ENCODE measurements at regions not wholly inside any gene's neighbourhood (a gene's known extent, or its start where the extent isn't known, plus 50 kb on each side); places are given as distances from the start of the nearest gene placed in this dataset.
"Not testable (repeated sequence)": the region's sequence is repeated elsewhere in the genome, so short reads cannot be mapped to it uniquely, and the experiment has no call there.

GRCh38 chr18:1746131-1746530 is 825.2 kb downstream of the METTL4 start:
- no peak for DNase-seq

GRCh38 chr18:1751249-1751648 is 820.1 kb downstream of the METTL4 start:
- DNase-seq: no peak

DNA sequence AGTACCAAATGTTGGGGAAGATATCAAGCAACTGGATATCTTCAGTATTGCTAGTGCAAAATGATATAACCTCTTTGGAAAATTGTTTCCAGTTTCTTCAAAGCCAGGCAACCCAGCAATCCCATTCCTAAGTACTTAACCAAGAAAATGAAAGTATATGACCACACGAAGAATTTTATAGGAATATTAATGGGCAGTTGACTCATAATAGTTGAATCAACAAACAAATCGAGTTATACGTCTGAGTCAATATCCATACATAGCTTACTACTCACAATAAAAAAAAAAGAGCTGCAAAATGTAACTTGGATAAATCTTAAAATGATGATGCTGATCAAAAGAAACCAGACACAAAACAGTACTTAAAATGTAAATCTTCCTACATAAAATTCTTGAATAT is 810.4 kb downstream of the METTL4 start:
- DNase-seq: no peak

DNA sequence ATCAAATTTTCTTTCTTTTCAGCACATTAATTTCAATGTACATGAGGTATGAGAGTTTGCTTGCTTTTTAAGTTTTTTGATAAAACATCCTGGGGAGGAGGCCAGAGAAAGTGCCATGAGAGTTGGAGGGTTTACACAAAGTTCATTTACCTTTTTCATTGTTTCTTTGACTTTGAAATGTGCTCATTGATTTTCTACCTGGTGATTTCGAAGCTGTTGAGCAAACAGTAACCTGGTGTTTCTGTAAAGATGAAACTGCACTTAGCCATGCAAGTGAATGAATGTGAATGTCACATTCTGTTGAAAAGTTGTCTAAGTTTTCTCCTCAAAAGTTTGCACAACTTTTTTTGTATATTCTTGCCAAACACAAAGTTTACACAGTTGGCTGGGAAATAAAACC is 797.0 kb downstream of the METTL4 start:
- DNase-seq: no peak

DNA sequence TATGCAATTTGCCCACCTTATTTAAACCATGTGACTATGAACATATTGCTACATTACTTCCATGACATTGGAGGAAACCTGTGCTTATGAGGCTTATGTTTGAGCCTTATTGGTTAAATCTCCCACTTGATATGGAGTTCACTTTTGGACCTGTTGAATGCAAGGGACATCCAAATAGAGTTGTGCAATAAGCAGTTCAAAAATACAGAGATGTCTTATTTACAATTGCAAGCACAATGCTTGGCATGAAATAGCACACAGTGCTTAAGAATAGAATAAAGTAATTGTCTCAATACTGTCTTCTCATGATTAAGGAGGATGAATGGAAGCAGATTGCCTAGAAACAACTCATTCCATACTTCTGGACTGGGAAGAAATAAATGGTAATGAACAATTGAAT is 793.5 kb downstream of the METTL4 start:
- DNase-seq: no peak

GRCh38 chr18:1778496-1779178 is 792.7 kb downstream of the METTL4 start:
- DNase-seq: no peak

DNA sequence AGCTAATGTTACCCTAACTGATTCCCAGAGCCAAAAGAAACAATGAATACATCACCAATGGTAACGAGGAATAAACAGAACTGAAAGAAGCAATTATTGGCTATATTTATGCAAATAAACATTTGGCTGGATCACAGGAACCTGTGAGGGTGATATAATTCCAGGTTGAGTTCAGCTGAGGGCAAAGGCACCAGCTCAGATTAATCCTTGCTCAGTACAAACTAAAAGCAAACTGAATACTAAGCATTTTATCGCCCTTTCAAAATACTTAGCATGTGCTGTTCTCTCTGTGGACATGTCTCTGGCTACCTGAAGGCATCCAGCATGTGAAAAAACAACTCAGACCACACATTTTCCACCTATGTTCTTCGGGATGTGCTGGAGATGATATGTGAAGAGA is 791.7 kb downstream of the METTL4 start:
- no peak for DNase-seq

DNA sequence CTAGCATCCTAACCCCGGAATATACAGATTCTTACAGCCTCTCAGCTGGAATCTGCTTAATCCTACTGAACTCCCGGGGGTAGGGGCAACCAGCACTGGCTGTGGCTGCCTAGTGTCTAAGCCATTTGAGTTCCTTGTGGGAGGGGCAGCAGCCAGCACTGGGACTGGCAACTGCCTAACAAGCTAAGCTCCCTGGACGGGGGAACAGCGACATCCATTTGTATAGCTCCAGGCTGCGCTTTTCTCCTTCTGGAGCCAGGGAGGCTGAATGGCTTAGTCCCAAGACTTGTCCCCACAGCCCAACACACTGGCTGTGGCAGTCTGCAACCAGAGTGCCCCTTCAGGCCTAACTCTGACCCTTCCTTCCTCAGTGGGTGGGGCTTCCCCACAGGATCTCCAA is 787.2 kb downstream of the METTL4 start:
- DNase-seq: no peak

- not testable (repeated sequence) for DNase-seq
Measured at GRCh38 chr18:1785980-1786379, 785.3 kb downstream of the METTL4 start.

GRCh38 chr18:1796636-1797035 is 774.7 kb downstream of the METTL4 start:
- DNase-seq: no peak

GRCh38 chr18:1797235-1797634 is 774.1 kb downstream of the METTL4 start:
- peak; percentile 30 for DNase-seq

DNA sequence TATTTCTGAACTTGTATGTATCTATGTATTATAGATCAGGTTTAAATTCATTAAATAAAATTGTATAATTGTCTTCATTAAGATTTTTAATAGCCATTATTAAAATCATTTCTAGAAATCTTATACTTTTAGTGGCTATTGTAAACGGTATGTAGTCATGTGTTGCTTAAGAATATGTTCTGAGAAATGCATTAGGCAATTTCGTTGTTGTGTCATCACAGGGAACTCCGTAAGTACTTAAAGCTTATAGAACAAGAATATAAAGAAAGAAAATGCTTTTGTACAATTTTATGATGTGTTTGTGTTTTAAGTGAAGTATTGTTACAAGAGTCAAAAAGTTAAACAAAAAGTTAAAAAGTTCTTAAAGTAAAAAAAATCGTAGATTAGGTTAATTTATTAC is 765.8 kb downstream of the METTL4 start:
- no peak for DNase-seq

- no peak for DNase-seq
Measured at GRCh38 chr18:1806884-1807615, 764.3 kb downstream of the METTL4 start.

GRCh38 chr18:1811282-1811681 is 760.0 kb downstream of the METTL4 start:
- no peak for DNase-seq

- no peak for DNase-seq
Measured at GRCh38 chr18:1825296-1825695, 746.0 kb downstream of the METTL4 start.

DNA sequence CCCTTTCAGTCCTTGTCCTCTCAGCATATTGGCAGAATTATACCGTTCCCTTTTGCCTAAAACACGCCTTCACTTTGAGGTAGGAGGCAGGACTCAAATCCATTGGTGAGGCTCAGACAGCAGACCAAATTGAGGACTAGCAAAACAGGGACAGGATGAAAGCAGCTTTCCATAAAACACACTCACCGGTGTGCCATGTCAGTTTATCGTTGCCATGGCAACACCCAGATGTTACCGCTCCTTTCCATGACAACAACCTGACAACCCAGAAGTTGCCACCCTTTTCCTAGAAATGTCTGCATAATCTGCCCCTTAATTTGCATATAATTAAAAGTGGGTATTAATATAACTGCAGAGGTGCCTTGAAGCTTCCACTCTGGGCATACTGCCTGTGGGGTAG is 730.4 kb downstream of the METTL4 start:
- DNase-seq: no peak

DNA sequence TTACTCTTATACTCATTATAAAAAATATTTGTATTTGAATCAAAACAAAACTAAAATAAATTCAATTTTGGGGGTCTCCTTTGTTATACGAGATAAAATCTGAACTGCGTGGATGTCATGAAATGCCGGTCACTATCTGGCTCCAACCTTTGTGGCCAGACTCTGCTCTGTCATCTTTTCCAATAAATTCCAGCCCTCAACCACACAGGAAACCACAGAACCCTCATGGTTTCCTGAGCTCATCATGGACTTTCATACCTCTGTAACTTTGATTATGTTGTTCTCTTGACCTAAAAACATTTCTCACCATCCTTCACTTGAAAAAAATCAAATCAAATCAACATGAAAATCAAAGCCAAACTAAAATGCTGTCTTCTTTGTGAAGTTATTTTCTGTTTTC is 724.7 kb downstream of the METTL4 start:
- no peak for DNase-seq

DNA sequence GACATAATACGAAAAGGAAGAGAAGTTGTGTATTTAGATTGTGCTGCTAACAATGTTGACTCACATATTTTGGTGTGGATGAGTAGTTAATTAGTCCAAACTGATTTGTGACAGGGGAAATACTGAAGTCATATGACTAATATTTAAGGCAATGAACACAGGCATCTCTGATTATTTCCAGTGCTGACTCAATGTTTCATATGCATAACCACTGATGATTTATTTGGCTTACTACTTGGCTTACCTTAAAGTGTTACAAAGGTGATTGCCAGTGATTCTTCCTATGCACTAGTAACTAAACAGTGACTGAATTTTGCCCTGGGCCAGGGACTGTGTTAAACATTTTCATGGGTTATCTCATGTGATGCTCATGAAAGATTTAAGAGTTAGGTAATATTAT is 722.6 kb downstream of the METTL4 start:
- DNase-seq: no peak

DNA sequence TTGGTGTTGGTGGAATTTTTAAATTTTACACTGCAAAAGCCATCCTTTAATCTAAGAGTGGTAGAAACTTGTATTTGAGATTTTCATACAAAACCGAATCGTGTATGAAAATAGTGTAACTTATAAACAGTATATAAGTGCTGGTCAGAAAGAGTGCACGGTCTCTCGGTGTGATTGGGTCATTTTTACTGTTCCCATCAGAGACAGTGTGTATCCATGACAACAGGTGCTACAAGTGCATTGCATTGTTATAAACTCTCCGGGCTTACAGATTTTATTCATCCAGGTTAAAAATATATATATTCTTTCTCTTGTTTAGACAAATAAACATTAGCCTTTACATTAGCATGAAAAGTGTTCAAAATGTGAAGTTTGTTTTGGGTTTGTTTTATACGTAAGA is 721.9 kb downstream of the METTL4 start:
- no peak for DNase-seq

GRCh38 chr18:1857281-1857680 is 714.0 kb downstream of the METTL4 start:
- not testable (repeated sequence) for DNase-seq

DNA sequence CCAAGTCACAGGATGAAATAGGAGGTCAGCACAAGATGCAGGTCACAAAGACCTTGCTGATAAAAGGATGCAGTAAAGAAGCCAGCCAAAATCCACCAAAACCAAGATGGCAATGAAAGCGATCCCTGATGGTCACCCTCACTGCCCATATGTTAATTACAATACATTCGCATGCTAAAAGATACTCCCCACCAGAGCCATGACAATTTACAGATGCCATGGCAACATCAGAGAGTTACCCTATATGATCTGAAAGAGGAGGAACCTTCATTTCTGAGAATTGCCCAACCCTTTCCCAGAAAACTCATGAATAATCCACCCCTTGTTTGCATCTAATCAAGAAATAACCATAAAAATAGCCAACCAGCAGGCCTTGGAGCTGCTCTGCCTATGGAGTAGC is 709.8 kb downstream of the METTL4 start:
- no peak for DNase-seq

- no peak for DNase-seq
Measured at GRCh38 chr18:1865869-1866268, 705.4 kb downstream of the METTL4 start.

DNA sequence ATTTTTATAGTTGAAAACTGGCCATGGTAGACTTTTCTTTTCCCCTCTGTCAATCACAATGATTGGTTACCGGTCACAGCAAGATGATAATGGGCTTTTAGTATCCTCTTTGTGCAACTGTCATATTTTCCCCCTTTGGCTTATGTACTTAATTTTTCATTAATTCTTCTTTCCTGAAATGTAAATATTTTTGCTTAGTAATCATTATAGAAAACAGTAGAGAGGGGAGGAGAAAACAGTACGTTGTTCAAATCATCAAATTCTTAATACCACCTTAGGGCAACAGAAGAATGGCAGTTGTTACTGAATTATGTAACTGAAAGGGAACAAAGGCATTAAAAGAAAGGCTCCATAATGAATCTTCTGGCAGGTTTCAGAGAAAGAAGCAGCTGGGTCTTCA is 699.0 kb downstream of the METTL4 start:
- no peak for DNase-seq

GRCh38 chr18:1875219-1875618 is 696.1 kb downstream of the METTL4 start:
- DNase-seq: no peak

- no peak for DNase-seq
Measured at GRCh38 chr18:1884623-1885022, 686.7 kb downstream of the METTL4 start.

Measured in NCI-H1694 treated with DMSO at 0.1 percent for 48 hours (cell line).